Femur (tissue), 1 donor: ENCODE measurements at regions not wholly inside any gene's neighbourhood (a gene's known extent, or its start where the extent isn't known, plus 50 kb on each side); places are given as distances from the start of the nearest gene placed in this dataset.

Source experiments
- DNase-seq: peaks from one replicate; pipeline ENCODE4 v3.0.0-alpha.2; 2017

DNA sequence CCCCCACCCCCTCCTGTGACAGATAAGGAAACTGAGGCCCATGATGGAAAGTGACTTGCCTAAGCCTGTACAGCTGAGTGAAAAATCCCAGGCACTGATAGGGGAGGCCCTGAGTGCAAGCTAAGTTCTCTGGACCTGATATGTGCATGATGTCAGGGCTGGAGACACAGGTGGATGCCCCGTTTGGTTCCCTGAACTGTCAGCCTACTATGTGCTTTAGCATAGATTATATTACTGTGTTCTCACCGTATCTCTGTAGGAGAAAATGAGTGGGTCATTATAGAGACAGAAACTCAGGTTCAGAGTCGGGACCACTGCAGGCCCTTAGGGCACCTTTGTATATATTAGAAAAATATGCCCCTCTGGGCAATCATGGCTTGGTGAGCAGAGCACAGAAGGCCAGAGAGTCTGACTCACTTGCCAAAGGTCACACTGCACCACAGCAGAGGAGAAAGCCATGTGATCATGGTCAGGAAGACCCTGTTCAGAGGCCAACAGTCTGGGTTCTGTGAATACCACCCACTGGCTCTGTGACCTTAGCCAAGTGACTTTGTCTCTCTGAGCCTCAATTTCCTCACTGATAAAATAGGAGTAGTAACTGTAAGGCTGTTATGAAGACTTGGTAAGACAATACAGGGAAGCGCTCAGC is 145.8 kb upstream of the WNT4 start:
- DNase-seq: peak; percentile 5

DNA sequence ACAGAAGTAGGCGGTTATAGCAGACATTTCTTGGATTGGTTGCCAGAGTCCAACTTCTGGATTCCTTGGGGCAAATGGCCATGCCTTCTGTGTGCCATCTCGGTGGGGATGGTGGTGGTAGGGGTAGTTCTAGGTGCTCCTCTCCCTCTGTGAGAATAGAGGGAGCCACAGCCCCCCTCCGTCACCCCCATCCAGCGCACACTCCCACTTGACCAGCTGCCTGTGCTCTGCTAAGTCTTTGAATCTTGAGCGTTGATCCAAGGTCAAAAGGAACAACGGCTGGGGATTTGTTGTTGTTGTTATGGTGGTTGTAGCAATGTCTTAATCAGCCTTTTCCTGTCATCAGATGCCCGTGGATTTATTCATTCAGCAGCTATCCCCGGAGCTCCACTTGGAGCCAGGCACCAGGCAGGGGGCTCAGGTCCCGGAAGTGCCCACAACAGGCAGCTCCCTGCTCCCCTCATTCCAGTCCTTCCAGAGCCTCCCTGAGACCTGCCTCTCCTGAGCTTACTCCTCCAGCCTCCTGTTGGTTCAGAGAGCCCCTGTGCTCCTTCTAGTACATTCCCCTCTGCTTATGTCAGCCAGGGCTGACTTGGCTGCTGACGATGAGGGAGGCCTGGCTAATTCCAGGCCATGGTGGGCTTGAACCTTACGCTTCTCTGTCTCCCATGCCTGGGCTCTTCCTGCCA is 146.6 kb upstream of the WNT4 start:
- DNase-seq: peak; percentile 11

DNA sequence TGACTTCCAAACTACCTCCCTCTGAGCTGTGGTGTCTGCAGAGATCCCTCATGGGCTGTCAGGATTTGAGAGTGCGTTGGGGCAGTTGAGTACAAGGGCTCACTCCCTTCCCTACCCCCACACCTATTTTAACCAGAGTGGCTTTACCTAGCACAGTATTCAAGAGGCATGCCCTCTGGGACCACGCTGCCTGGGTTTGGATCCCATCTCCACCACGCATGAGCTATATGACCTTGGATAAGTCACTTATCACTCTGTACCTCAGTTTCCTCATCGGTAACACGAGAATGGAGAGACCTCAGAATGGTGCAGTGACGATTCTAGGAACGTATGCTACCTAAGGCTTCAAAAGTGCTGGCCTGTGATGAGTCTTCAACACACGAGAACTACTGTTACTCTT is 147.3 kb upstream of the WNT4 start:
- peak; percentile 5 for DNase-seq

DNA sequence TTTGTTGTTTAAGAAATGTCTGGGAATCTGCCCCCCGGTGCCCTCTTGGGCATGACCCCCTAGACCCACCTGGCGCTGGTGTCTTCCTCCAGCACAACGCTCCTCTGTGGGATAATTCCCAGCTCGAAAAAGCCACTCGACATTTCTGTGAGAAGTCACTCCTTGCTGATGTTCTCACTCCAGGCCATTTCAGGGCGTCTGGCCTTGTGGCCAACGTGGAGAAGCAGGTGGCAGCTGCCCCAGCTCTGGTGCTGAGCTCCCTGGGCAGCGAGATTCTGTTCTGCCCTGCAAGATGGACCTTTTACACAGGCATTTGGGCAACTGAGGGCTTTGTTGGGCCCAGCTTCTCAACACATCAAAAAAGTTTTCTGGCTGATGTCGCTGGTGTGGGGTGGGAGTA is 147.7 kb upstream of the WNT4 start:
- DNase-seq: peak; percentile 4

DNA sequence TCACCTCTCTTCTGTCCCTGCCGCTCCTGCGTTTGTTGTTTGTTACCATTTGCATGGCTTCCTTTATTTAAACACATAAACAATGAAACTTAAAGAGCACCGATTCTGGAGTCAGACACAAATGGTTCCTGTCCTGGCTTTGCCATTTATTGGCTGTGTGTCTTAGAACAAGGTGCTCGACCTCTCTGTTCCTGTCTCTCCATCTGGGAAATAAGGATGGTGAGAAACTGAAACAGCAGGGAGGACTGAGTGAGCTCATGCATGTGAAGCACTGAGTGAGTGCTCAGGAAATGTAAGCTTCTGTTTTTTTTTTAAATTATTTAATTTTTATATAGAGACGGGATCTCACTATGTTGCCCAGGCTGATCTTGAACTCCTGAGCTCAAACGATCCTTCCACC is 148.2 kb upstream of the WNT4 start:
- peak; percentile 4 for DNase-seq

DNA sequence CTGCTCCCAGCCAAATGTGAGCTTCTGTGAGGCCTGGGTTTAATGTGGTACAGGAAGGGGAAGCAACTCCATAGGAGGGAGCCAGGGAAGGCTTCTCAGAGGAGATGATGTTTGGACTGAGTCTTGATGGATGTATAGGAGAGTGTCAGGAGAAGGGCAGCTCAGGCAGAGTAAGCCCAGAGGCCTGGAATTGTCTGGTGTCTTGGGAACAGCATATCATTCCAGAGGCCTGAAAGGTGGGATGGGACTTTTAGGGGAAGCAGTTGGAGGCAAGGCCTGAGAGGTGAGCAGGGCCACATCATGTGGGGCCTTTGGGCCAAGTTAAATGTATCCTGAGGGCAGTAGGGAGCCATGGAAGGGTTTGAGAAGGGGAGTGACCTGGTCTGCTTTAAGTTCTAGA is 148.6 kb upstream of the WNT4 start:
- DNase-seq: peak; percentile 5

DNA sequence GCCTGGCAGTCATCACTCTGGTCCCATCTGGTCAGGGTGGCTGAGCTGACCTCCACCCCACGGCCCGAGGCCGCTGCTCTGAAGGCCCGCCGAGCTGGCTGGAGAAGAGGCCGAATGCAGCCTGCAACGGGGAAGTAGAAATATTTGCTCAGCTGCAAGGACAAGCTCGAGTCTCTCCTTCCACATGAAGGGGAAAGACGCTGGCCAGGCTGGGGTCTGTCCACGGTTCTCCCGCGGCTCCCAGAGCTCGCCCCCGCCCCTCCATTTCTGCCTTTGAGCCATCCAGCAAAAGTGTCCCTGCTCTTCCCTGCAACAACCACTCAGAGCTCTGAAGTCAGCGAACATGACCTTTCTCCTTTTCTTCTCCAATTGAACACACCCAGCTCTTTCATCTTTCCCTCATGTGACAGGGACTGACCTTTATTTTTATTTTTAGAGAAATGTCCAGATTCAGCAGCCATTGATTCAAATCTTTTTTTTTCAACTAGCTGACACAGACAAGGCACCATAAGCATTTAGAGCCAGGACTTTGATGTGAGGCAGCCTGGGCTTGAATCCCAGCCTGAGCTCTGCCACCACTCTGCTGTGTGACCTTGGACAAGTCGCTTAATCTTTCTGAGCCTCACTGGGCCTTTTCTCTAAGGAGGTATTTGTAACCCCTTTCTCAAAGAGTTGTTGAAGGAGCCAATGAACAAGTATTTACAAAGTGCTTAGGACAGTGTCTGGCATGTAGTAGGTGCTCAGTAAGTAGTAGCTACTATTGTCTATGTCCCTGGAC is 149.3 kb upstream of the WNT4 start:
- no peak for DNase-seq

DNA sequence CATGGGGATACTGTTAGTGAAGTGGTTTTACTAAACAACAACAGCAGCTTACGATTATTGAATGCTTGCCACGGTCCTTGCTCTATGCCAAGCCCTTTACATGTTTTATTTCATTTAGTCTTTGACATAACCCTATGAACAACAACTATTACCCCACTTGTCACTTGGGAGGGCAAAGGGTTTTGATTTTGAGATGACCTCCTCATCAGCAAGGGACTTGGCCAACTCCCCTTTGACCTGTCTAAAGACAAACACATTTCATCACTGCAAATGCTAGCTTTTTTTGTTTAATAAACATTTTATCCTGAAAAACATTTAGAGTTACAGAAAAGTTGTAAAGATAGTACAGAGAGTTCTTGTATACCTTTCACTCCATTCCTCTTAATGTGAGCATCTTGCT is 152.5 kb upstream of the WNT4 start:
- DNase-seq: no peak

DNA sequence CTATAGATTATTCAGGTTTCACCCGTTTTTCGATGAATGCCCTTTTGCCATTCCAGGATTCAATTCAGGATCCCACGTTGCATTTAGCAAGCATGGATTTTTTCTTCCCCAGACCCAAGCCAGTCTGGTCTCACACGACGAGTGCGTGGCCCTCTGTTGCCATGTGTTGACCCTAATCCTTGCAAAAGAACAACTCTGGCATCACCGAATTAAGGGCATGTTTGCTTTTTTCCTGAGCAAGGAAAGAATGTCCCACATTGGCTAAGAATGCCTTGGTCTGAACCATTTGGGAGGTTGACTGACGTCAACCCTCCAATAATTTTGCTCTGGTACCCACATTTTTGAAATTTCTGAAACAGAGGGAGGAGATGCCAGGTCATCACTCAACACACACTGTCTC is 153.0 kb upstream of the WNT4 start:
- DNase-seq: peak; percentile 0

DNA sequence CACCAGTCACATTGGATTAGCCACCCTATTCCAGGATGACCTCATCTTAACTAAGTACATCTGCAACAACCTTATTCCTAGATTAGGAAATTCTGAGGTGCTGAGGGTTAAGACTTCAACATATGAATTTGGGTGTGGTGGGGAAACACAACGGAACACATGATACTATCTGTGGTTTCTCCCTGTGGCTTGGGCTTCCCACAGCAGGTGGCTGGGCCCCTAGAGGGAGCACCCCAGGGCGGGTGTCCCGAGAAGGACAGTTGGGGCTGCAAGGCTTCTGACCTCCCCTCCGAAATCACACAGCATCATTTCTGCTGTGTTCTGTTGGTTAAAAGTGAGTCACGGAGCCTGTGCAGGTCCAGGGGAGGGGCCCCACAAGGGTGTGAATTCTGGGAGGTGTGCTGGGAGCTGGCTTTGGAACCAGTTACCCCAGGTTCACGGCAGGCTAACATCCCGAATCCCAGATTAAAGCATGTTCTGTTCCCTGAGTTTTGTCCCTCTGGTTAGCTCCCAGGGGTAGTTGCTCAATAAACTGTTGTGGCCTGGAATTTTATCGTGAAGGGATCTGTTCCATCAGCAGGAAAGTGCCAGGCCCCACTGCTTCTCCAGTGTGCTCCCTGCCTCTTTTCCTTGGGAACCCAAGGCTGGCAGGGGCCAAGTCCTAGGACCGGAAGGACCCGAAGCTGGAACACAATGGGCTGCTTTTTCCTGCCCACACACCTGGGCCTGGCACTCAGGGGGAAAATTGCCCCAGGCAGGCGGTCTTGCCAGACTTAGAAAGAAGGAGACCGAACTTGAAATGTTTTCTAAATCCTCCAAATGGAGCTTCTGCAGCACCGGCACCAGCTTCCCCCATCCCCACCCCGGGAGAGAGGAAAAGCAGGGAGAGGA is 154.0 kb upstream of the WNT4 start:
- peak; percentile 7 for DNase-seq

DNA sequence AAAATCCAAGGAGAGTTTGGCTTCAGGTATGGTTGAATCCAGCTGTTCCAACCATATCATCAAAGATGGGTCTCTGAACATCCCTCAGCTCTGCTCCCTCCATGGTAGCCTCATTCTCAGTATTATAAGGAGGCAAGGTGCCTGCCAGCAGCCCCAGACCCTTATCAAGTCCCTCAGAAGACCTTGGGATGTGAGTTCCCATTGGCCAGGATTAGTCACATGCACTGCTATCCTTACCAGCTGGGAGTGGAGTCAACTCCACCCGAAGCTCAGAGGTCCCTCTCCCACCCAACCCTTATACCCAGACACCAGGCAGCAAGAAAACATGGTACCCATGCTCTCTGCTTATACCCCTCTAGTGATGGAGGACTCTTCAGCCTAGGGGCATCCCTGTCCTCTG is 153.7 kb upstream of the ZBTB40 start:
- peak; percentile 3 for DNase-seq

DNA sequence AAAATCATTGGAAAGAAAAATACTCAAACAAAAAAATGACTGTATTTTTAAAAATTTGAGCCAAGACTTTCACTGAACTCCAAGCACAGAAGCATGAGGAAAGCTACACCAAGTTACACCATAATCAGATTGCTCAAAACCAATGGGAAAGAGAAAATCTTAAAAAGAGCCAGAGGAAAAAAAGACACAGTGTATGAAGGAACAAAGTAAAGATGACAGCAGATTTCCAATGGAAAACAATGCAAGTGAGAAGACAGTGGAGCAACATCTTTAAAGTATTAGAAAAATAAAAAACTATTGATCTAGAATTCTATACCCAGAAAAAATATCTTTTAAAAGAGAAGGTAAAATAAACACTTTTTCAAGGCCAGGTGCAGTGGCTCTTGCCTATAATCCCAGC is 147.8 kb upstream of the ZBTB40 start:
- DNase-seq: no peak

DNA sequence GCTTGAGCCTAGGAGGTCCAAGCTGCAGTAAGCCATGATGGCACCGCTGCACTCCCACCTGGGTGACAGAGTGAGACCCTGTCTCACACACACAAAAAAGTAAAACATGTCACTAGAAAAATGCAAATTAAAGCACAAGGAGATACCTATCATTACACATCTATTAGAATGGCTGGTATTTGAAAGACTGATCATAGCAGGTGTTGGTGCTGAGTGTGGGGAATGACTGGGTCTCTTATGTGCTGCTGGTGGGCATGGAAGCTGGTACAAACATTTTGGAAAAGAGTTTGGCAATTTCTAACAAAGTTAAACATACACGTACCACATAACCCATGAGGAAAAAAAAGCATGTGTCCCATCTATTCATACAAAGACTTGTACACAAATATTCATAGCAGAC is 142.1 kb upstream of the ZBTB40 start:
- DNase-seq: no peak

DNA sequence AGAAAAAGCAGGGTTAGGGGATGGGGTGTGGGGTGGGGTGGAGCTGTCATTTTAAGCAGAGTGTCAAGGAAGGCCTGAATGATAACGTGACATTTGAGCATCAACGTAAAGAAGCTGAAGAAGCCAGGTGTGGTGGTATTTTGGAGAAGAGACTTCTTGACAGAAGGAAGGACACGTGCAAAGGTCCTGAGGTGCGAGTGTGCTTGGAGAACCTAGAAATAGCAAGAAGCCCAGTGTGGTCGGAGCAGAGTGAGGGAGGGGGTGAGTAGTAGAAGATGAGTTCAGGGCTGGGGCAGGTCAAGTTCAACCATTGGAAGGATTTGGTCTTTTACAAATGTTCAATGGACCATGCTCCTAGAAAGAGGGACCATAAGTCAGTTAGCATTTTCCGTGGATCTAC is 140.2 kb upstream of the ZBTB40 start:
- DNase-seq: no peak

DNA sequence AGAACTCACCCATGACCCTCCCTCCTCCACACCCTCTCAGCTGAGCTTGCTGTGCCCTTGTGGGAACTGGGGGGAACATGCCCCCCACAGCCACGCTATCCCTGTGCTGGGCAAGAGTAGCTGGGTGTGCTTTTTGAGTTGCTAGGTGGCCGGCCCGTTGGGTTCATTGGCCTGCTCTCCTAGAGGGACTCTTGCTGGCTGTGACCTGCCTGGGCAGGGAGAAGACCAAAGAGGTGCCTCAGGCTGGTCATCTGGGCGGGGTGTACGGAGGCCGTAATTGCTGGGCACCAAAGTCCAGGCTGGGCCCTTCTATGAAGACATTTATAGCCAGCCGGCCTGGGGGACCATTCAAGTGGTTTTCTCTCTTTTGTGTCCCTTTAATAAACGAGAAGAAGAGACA is 138.3 kb upstream of the ZBTB40 start:
- no peak for DNase-seq

DNA sequence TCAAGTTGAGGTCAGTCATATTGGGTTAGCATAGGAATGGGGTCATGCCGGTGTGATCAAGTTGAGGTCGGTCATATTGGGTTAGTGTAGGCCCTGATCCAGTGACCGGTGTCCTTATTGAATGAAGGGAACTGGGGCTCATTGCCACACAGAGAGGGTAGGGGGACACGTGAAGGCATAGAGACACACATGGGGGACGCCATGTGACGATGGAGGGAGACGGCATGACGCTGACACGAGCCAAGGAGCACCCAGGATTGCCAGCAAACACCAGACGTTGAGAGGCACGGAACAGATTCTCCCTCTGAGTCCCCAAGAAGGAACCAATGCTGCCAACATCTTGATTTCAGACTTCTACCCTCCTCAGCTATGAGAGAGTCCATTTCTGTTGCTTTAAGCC is 136.9 kb upstream of the ZBTB40 start:
- DNase-seq: no peak

DNA sequence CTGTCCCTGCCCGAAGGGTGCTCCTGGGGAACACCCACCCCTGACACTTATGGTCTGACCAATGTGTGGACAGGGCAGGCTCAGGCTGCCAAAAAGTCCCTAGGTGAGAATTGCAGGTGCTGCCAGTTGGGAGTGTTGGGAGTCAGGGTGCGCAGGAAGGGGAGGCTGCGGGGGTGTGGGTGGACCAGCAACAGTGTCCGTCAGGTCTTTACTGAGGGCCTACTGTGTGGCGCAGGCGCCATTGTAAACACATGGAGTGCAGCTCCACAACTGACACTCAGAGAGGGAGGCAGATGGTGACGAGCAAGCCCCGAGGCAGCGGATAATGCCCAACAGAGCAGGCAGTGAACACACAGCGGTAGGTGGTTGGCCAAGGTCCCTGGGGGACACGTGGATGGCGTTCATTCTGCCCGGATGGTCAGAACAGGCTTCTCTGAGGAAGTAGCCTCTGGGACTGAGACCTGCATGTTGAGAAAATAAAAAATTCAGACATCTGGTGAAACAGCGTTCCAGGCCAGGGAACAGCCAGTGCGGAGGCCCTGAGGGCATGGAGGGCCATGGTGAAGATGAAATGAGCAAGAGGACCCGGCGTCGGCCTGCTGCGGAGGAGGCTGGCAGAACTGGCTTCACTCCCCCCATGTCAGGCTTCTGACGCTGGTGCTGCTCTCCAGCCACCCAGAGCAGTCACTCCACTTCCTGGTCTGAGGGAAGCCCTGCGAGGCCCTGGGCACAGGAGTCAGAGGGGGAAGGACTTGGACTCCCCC is 136.2 kb upstream of the ZBTB40 start:
- no peak for DNase-seq

DNA sequence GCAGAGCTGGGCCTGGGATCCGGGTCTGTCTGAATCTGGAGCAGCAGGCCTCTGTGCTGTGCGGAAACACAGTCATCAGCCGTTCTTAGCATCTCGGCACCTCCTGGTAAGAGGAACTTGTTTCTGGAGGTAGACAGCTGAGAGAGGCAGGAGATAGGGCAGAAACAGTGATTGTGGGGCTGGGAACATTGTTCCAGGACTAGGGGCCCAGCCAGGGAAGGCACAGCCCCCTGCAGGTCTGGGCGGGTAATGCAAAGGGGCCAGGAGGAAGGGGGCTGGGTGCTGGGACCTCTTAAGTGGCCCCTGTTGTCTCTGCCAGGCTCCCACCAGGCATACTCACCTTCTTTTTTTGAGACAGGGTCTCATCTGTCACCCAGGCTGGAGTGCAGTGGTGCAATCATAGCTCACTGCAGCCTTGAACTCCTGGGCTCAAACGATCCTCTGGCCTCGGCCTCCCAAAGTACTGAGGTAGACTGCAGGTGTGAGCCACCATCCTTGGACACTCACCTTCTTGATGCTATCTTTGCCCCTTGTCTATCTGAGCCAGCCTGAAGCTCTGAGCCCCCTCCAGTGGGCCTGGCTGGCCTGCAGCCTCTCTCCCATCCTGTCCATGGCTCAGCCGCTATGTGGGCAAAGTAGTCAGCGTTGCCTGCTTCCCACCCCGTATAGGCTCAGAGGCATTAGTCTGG is 134.3 kb upstream of the ZBTB40 start:
- no peak for DNase-seq

DNA sequence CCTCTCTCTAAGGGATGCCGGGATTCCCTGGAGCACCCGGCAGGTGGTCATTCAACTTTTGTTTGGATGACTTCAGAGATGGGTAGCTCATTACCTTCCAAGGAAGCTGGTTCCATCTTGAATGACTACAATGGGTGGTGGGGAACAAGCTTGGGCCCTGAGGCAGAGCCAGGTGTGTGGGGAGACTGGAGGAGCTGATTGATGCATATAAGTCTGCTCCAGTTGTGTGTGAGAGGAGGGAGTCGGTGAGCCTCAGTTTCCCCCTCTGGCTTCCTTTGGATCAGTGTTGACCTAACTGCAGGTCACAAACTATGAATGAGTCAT is 133.8 kb upstream of the ZBTB40 start:
- DNase-seq: no peak

DNA sequence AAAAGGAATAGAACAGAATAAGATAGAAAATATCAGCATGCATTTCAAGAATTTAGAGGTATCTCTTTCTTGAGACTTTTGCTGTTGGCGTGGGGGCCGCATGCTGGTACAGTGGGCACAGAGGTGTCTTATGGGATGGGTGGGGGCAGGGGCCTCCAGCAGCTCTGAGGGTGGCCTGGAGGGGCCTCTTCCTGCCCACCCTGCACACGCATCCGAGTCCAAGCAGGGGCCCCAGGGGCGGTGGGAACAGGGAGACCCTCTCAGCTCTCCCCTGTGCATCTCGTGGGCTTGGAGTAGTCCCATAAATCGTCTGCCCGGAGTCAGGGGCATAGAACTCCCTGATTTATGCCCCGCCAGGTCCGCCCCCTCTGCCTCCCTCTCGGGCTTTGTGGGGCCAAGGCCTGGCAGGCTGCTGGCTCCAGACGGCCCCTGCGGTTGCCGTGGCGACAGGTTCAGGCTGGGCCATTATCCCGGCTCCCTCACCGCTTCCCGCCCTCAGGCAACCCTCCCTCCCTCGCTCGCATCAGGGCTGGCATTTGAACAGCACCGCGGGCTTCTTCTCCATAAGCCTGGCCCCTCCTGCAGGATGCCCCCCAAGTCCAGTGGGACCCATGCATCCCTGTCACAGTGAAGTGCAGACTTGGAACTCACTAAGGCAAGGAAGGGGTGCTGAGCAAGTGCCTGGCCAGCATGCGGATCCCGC is 133.2 kb upstream of the ZBTB40 start:
- peak; percentile 45 for DNase-seq

DNA sequence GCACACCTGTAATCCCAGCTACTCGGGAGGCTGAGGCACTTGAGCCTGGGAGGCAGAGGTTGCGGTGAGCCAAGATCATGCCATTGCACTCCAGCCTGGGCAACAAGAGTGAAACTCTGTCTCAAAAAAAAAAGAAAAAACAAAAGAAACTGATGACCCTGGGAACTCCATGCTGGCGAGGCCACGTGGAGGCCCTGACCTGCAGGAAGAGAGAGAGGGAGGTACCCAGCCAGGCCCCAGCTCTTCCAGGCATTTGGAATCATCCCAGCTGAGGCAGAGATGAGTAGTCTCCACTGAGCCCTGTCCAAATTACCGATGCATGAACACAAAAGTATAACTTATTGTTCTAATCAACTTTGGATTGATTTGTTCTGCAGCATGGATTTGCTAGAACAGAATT is 132.0 kb upstream of the ZBTB40 start:
- no peak for DNase-seq
